GM19467 (cell line): ENCODE measurements at regions not wholly inside any gene's neighbourhood (a gene's known extent, or its start where the extent isn't known, plus 50 kb on each side); places are given as distances from the start of the nearest gene placed in this dataset.

Source experiments
- ATAC-seq: cut with Tn5 transposase; IDR thresholded peaks from one replicate; pipeline ENCODE4 v1.9.1; 2021; ENCODE audit warnings: mild to moderate bottlenecking, moderate library complexity; ENCODE audit not compliant: unreplicated experiment

DNA sequence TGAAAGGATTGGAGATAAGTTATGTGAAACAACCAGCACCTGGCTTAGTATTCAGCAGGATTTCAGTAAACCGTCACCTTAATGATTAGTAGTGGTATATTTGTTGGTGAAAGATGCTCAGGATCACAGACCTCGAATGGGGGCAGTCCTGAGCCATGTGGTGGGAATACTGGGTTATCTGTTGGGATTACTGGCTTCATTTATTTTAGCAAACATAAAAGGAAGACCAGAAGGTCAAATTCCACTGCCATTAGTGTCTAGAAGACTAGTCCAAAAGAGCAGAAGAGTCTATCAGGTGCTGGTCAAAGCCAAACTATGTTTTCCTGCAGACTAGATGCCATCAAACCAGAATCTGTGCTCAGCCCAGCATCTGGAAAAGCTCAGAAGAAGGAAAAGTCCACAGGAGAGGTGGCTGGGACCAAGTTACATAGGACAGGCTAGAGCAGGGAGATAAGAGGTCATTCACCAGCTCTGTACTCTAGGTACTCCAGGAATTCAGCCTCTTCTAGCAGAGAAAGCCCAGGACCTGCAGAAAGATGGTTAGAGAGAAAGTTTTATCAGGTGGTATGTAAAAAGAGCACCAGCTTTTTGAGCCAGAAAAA is 343.4 kb downstream of the PLPP3 start:
- no peak for ATAC-seq

DNA sequence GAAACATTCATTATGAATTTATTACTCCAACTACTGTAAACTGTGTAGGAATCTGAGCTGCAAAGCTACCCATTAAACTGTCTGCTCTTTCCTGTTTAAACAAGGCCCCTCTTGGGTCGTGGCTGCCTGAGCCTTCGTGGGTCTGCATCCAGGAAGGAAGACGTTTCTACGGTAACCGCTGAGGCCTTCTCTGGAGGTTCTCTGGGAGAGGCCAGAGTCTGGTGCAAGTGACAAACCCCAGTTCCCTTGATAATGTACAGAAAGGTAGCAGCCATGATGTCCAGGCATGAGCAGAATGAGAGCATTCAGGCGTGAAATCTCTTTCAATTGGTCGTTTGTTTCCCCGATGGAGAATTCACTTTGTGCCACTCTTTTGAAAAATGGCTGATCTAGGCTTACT is 350.2 kb downstream of the PLPP3 start:
- ATAC-seq: no peak

DNA sequence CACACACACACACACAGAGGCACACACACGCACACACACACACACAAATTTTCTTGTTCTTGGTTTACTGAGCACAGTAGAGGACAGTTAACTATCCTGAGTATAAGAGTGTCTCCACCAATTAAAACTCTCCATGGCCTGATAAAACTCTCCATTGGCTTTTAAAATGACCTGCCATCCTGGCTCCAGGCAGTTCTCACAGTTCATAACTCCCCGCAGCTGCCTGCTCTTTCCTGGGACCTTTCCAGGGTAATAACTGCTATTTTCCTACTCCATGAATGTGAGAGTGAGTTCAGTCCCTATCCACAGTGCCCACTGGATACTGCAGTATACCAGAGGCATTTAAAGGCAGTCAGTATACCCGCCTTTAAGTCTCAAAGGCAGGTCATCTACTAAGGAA is 351.5 kb downstream of the PLPP3 start:
- no peak for ATAC-seq

DNA sequence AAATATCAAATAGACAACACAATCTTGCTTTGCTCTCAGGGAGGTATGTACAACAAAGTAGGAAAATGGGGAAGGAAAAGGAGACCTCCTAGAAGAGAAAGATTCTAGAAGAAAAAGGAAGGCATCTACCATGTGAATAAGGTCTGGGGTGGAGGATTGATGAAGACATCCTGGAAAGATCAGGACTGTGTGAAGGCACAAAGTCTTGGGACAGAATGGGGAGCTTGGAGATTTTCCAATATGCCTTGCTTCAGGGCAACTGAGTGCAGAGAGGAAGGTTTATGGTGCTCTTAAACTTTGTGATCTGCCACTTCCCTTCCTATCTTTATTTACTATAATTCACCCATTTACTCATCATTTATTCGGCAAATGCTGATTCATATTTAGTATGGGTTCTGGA is 352.0 kb downstream of the PLPP3 start:
- ATAC-seq: no peak

DNA sequence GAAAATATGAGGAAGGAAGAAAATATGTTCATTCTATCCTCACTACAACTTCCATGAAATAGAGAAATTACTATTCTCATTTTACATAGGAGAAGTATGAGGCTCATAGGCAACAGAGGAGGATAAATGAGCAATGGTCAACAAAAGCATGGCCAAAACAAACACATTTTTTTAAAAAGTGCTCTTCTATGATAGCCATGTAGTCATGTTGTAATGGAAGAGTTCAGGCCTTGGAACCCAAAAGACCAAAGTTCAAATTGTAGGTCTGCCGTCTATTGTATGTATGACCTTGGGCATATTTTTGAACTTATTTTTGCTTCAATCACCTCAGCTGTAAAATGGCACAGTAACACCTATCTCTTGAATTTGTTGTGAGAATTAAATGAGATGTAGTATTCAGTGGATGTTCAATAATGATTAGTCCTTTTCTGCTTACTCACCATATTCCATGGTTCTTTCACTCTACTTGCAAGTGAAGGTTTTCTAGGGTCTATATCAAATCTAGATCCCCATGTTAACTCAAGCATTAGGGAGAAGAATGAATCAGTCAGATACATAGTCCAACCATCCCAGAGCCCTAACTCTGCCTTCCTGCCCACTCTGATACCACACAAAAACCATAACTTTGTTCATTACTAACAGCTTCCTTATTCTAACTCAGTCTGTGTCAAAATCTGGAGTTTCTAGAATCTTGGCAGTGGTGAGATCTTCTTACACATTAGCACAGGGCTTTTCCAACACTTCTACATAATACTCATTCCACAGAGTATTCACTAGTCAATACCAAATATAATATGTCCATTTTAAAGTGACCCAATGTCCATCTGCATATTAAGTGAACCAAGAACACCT is 353.2 kb downstream of the PLPP3 start:
- no peak for ATAC-seq

DNA sequence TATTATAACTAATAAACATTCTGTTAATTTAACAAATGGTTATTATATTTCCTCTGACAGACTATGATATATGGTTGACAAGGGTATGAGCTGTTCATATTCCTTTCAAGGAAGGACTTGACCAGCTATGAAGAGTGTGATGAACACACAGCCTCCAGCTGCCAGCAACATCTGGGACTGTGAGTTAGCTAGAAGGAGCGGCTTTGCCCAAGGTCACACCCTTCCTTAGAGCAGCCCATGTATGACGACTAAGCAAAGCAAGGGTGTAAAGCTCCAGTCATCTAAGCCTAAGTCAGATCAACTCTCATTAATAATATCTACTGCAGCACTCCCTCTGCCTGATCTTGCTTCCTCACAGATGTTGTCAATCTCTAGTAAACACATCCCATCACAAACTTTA is 355.4 kb downstream of the PLPP3 start:
- ATAC-seq: no peak

DNA sequence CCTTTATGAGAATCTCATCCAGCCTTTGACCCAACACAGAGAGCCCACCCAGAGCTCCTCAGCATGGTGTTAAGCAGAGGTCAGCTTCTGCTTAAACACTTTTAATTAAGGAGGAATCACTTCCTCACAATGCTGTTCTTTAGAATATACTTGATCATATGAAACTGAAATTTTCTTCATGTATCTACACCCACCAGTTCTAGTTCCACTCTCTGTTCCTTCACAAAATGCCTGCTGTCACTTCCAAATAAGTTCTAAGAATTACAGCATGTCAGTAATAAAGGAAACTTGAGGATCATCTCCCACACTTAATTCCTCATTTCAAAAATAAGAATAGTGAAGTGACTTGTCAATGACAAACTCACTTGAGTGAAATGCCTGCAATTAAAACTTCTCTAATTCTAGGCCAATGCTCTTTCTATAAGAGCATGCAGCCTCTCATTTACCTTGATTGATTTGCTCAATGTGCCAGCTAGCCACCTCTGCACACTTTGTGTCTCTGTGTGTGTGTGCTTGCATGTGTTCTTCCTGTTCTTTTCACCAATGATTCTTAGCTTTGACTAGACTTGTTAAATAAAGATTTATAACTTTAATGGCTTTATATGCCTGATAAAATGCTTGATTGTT is 356.3 kb downstream of the PLPP3 start:
- ATAC-seq: no peak

DNA sequence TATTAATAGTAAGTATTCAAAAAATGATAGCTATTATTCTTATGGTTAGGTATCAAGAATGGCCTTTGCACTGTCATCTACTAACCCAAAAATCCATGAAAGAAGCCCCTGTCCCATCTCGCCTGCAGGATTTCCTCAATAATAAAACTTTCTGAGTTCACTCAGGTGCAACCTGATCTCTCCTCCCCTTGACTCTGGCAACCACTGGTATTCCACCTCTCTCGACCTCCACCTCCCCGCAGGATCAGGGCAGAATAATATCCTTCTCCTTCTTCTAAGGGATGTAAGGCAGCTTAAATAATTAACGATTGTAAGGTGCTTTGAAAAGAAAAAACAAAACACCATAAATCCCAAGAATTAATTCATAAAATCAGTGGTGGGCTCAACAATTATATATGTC is 359.3 kb downstream of the PLPP3 start:
- no peak for ATAC-seq

DNA sequence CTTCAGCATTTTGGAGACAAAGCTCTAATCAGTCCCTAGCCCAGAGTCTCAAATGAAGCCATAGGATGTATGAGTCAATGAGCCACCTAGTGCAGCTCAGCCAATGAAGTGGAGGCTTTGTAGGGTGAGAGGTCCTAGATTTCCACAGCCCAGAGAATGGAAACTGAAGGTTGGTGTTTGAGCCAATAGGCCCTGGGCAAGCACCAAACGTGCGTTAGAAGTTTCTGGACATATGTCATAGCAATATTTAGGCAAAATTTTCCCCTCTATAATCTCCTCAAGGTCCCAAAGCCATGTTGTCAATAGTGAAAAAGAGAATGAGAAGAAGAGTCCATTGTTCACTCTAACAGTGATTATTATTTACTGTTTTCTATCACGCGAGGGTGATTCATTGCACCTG is 361.3 kb downstream of the PLPP3 start:
- no peak for ATAC-seq

DNA sequence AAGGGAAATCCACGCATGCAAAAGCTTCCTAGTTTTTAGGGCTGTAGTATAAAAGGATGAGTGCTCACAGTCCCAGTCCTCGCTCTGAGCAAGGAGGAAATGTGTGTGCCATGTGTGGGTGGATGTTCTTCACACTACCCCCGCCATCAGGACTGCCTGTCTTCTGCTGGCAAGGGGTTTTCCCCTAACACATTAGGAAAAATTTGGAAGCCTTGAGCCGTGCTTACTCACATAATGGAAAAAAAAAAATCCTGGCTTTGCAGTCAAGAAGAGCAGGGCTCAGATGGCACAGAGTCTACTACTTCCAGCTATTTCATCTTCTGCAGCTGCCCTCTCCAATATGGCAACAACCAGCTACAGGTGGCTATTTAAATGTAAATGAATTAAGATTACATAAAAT is 363.1 kb downstream of the PLPP3 start:
- ATAC-seq: no peak

DNA sequence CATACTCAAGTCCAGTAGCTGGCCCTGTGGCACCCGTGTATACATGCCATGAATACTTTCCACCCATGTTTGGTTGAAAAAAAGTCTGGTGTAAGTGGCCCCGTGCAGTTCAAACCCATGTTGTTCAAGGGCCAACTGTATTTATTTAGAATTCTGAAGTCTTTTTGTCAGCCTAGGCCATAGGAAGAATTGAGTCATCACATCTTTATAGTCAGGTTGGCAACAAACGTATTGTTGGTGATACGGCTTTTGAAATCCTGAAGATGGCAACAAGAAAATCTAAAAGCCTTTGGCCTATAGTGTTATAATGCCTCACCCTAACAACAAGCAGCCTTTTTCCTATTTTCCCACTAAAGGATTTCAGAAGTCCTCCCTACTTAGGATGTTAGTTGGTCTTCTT is 363.6 kb downstream of the PLPP3 start:
- no peak for ATAC-seq

DNA sequence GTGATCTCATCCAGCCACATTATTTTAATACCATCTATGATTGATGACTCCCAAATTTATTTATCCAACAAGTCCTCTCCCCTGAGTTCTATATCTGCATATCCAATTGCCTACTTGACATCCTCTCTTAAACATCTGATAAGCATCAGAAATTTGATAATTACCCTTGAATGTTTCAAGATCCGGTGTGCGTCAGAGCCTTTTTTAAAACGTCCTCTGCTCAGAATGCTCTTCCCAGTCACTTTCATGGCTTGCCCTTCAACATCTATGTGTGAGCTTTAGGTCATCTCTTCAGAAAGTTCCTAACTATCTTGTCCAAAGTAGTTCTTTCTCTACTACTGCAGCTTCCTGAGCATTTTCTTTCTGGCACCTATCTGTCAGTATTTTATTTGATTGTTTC is 364.3 kb downstream of the PLPP3 start:
- ATAC-seq: no peak

DNA sequence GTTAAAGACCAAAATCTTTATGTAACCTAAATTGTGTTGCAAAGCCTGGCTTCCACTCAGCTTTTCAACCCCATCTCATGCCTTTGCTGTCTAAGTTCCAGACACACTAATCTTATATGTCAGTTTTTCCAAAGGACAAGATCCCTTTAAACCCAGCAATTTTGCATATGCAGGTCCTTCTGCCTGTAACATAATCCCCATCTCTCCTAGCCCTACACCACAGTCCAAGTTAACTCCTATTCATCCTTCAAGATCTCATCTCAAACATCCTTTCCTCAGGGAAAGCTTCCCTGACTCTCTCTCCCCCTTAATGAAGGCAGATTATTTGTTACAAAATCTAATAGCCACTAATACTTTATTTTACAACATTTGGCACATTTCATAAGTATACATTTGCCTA is 366.3 kb downstream of the PLPP3 start:
- no peak for ATAC-seq

DNA sequence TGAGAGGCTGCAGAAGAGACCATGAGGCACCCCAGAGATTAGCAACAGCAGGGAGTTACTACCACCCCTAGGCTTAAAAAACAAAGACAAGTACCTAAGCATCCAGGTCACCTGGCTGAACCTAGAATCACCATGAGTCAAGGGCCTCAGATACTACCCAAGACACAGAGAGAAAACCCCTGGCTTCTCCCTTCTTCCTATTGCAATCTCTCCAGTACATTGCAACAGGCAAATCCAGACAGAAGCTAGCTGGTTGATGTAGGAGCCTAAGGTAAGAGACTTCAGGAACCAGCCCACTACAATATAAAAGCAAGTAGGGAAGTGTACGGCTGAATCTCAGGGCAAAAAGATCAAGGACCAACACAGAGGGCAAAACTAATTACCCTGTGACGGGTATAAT is 367.2 kb downstream of the PLPP3 start:
- no peak for ATAC-seq

DNA sequence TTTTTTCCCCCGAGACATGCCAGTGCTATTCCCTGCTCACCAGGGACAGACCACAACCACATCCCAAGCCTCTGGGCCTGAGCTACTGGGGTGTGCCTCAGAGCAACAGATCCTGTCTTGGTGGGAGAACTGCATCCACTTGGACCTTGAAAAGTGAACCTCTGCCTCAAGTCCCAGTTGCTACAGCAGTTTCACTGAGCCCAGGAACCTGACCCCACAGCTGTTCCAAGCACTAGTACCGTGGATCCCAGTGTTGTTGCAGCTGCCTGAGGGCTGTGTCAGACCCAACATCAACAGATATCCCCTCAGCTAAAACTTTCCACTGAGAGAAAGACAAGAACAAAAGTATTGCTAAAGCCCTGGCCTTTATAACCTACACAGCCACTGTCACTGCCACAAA is 373.0 kb downstream of the PLPP3 start:
- no peak for ATAC-seq

DNA sequence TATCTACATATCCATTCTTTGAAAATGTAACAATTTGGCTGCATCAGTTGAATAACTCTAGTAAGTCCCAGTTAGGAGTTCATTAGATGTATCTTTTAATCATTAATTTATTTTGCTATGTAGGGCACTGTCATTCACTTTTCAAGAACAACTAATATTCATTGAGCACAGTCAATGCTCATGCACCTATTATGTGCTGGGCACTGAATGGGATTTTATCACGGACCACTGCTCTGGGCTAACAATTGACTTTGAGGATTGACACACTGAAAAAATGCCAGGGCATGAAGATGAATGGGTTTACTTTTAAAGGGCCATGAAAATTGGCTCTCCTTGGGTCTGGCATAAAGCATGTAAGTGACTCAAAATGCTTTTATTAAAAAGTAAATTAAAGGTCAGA is 375.2 kb downstream of the PLPP3 start:
- no peak for ATAC-seq

DNA sequence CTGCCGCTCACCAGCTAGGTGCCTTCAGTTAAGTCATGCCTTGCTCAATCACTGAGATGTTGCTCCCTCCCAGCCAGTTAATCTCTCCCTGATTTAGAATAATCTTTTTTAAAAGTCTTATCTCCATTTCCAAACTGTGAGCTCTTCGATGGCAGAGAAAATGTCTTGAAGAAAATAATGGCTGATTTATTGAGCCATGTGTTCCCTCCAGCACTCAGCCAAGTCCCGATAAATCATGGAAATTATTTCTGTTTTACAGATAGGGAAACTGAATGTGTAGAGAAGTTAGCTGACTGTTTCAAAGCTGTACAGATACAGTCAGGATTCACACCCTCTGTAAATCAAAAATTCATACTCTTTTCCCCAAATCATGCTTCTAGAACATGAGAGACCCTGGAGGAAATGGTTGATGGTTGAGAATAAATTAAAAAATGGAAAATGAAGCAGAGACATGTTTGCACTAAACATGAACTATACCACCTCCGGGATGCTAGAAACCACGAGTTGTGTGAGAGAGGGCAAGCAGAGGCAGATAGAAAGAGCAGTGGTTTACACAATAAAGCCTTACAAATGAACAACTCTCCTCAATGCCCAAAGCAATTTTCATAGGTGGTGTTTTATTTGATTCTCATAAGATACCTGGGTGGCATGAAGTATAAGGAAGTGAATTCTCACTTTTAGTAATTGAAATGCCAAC is 376.4 kb downstream of the PLPP3 start:
- no peak for ATAC-seq

DNA sequence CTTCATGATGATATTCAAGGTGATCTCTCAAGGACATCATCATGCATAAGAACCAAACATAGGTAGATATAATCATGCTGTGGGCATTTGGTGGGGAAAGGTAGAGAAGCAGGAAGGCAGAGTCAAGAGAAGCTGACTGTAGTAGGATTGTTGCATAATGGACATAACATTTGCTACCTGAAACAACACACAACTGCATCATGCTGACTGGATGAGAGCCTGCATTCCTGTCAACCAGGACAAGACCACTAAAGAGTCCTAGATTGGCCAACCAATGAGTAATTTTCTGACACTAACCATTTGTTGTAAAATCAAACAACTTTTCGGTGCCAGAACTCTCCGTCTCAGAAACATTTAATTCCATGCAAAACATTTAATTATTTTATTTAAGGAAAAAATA is 377.2 kb downstream of the PLPP3 start:
- ATAC-seq: no peak

DNA sequence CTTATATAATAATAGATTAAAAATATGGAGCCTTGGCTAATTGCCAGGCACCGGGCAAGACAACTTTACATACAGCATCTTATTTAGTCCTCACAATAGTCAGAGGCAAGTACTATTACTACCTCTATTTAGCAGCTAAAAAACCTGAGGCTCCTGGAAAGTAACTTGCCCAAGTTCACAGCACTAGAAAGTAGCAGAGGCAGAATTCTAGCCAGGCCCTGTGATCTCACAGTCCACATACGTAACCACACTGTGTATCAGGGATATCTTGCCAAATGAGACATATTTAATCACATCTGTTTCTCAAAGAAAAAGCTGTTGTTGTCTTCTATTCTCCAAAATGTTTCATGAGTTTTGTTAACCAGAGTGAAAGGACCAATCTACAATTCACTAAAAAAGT is 378.5 kb downstream of the PLPP3 start:
- ATAC-seq: no peak

DNA sequence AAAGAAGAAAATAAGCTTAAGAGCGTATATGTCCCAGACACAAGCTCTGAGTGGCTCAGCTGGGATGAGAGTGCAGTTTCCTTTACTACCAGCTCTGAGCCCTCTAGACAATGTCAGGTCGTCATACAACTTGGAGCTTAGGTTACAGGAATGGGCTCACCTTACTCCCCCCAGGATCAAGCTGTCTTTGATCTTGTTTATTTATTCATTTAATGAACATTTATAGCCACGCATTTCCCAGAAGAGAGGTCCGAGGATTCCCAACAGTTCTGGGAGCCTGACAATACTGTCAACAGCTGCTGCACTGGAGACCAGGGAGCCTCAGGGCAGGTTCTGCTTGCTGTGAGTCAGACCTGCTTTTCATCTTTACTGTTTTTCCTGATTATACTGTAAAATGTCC is 378.9 kb downstream of the PLPP3 start:
- ATAC-seq: no peak

DNA sequence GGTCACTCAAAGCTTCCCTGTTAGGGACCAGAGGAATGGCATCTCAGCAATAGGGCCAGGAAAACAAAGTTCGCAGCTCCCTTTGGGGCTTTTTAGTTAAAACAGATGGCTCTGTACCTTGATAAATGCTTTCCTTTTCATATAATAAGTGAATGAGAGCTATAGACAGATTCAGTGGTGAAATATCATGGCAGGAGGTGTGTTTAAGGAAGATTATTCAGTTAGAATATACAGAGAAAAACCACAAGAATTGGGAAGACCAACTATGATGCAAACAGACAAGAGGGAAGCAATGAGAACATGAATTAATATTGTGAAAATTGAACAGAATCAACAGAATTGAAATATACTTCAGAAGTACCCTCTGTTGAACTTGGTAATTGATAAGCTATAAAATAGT is 379.4 kb downstream of the PLPP3 start:
- ATAC-seq: no peak

DNA sequence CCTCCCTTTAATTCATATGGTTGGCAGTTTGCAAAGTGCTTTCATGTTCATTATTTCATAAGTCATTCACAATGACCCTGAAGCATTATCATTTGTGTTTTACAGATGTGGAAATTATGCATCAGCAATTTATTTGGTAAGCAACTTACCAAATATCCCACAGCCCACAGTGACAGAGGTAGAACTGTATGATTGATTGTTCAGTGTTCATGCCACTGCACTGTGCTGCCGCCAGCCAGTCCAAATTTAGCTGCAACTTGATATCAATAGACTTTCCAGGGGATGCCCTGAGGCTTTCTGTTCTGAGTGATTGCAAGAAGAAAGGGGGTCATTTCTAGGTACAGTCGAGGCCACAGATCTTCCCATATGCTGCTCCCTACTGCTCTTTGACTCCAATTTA is 380.3 kb downstream of the PLPP3 start:
- no peak for ATAC-seq
